ENCODE measurements at regions not wholly inside any gene's neighbourhood (a gene's known extent, or its start where the extent isn't known, plus 50 kb on each side); places are given as distances from the start of the nearest gene placed in this dataset.

DNA sequence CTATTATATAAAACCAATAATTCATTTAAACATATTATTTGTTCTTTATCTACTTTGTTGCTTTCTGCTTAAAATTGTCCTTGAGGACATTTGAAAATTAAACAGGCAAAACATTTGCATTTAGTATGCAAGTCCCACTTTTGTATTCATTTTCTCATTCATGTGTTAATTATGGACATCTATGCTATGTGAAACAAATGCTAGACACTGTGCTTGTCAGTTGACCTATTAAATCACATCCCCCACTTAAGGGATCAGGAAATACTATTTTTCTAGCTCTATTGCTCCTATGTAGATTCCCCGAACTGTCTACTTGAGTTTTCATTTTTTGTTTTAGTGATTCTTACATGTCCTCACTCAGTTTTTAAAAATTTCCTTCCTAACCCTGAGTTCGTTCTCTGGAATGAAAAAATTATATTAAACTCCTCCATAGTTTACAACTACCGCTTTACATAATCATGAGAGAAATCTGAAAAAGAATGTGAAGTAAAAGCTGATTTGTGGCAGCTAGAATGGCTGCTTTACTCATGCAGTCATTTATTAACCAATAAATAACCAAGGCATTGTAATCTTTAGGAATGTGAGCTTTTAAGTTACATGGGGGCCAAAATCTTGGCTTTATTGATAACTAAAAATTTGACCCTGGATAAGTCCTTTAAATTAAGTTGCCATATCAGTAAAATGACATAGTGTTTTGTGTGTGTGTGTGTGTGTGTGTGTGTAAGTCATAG lies 188.5 kb downstream of the LIG4 start:
- Histone ChIP-seq H3K27me3 (ENCODE audit: low read depth) (peaks cover 9% of the 10 kb centered on the region), H3K27ac (replicated peaks) (no peak overlapping the region), H3K4me3 (no peak overlapping the region), H3K9me3 (replicated peaks) (peaks cover 6% of the 10 kb centered on the region), H3K4me1 (no peaks in the 10 kb centered on the region), H3K36me3 (no peaks in the 10 kb centered on the region)
- TF ChIP-seq CTCF (IDR thresholded peaks at IDR 0.05; ENCODE audit: borderline replicate concordance): no peak
- no peak for DNase-seq
- intact Hi-C loops (cut with micrococcal nuclease): no loop called here

DNA sequence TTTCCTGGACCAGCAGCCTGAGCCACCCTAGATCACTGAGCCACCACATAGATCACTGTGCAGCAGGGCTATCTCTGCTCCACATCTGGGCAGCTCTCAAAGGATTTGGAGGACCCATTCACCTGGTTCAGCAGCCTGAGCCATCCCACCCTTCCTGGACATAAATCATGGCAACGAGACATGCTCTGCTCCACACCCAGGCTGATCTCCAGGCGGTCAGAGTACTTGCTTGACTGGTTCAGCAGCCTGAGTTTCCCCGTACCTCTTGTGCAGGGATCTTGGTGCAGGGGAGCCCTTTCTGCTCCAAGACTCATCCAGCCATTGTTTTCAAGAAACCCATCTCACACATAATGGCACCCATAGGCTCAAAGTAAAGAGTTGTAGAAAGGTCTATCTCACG lies 195.3 kb downstream of the LIG4 start:
- Histone ChIP-seq H3K27me3 (ENCODE audit: low read depth) (no peaks in the 10 kb centered on the region), H3K4me3 (no peak overlapping the region), H3K27ac (replicated peaks) (no peak overlapping the region), H3K36me3 (no peaks in the 10 kb centered on the region), H3K4me1 (no peaks in the 10 kb centered on the region), H3K9me3 (replicated peaks) (peaks cover 30% of the 10 kb centered on the region)
- DNase-seq: no peak
- TF ChIP-seq CTCF (IDR thresholded peaks at IDR 0.05; ENCODE audit: borderline replicate concordance): no peak
- intact Hi-C loops (cut with micrococcal nuclease): no loop called here

DNA sequence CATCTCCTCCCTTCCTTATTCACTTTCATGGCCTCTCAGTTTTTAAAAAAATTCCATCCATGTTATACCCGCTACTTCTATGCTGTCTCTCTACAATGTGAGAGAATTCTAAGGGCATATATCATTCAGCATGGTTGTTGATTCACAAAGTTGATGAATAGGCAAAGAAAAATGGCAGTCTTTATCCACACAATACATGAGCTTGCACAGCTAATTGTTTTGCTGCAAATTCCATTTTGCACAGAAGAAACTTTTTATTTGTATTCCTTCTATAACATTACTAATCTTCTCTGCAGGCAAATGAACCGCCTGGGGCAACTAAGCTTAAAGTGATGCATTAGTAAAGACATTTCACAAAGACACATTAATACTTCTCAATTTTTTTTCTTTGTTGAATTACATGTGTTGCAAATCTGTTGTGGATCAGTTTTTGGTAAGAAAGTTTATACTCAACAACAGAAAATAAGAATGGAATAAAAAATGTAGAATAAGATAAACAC lies 196.9 kb downstream of the LIG4 start:
- peaks cover 24% of the 10 kb centered on the region for H3K9me3 ChIP-seq (replicated peaks)
- no peak overlapping the region for H3K4me3 ChIP-seq
- no peaks in the 10 kb centered on the region for H3K36me3 ChIP-seq
- no peaks in the 10 kb centered on the region for H3K4me1 ChIP-seq
- H3K27ac ChIP-seq (replicated peaks): no peak overlapping the region
- intact Hi-C loops (cut with micrococcal nuclease): no loop called here
- DNase-seq: no peak
- TF ChIP-seq CTCF (IDR thresholded peaks at IDR 0.05; ENCODE audit: borderline replicate concordance): no peak
- no peaks in the 10 kb centered on the region for H3K27me3 ChIP-seq (ENCODE audit: low read depth)

DNA sequence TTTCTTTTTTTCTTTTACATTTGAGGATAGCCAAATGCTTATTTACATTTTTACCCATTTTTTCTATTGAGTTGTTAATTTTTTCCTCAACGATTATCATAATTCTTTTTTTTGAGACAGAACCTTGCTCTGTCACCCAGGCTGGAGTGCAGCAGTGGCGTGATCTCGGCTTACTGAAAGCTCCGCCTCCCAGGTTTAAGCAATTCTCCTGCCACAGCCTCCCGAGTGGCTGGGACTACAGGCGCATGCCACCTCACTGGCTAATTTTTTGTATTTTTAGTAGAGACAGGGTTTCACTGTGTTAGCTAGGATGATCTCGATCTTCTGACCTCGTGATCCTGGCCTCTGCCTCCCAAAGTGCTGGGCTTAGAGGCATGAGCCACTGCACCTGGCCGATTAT lies 208.7 kb downstream of the LIG4 start:
- intact Hi-C loops (cut with micrococcal nuclease): no loop called here
- Histone ChIP-seq H3K27ac (replicated peaks) (no peak overlapping the region), H3K4me3 (no peak overlapping the region), H3K4me1 (no peaks in the 10 kb centered on the region), H3K27me3 (ENCODE audit: low read depth) (no peaks in the 10 kb centered on the region), H3K9me3 (replicated peaks) (peaks cover 25% of the 10 kb centered on the region), H3K36me3 (no peaks in the 10 kb centered on the region)
- TF ChIP-seq CTCF (IDR thresholded peaks at IDR 0.05; ENCODE audit: borderline replicate concordance): no peak
- no peak for DNase-seq

DNA sequence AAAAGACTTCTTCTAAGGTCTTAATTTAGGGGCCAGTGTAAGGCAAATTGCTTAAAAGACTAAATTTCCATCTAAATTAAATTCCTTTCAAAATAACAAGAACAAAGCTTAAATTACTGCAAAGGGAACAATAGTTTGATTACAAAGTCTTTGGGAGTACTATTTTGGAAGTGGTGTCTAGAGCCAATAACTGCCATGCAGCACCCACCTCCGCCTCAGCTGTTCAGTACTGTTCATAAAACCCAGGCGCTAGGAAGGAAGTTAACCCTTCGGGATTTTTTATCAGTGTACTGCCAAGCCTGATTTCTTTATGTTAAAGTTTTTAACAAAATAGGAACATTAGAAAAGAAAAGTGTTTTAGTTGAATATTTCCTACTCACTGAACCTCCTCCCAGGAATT lies 210.1 kb downstream of the LIG4 start:
- H3K27me3 ChIP-seq (ENCODE audit: low read depth): no peaks in the 10 kb centered on the region
- H3K4me1 ChIP-seq: no peaks in the 10 kb centered on the region
- no peaks in the 10 kb centered on the region for H3K36me3 ChIP-seq
- H3K9me3 ChIP-seq (replicated peaks): peaks cover 13% of the 10 kb centered on the region
- H3K27ac ChIP-seq (replicated peaks): no peak overlapping the region
- intact Hi-C loops (cut with micrococcal nuclease): no loop called here
- no peak for TF ChIP-seq CTCF (IDR thresholded peaks at IDR 0.05; ENCODE audit: borderline replicate concordance)
- no peak for DNase-seq
- no peak overlapping the region for H3K4me3 ChIP-seq

Measured in left ventricle myocardium inferior (tissue), 1 donor.